Heart left ventricle (tissue), 13 donors: ENCODE measurements at regions not wholly inside any gene's neighbourhood (a gene's known extent, or its start where the extent isn't known, plus 50 kb on each side); places are given as distances from the start of the nearest gene placed in this dataset.

Source experiments
- POLR2A ChIP-seq, 2 donors: fragments of 450-650 bp; IDR thresholded peaks; one replicate each; pipeline ENCODE4 v1.6.1; 2017; ENCODE audit warnings: antibody characterized with exemption in 2 of 2, mild to moderate bottlenecking in 2 of 2, moderate library complexity in 2 of 2
- TF ChIP-seq, protein P1 (sequence below), 12 donors: fragments of 200-600 bp; sonication (generic) in 4 of 12; IDR thresholded peaks; one replicate each; pipeline versions ENCODE4 v1.5.0 to v1.8.0; 2018 to 2022; ENCODE audit warnings: antibody characterized with exemption in 12 of 12, mild to moderate bottlenecking in 5 of 12
- donor health status: ischemic (EF 13 %, LVEDD 7.1; RV severe dilation, severe dysfunction).
- donor health status: DM: no; HTN: yes; CAD: no.
- donor health status: DM: no; HTN: no; CAD: no.
- donor health status: ischemic (EF 25% LVEDD 6.9; RV normal size, moderate dysfunction).
- donor health status: ischemic (EF 25% LVEDD 5.7; RV mildly dilated, moderate dysfunction).
- donor health status: ischemic (EF 35%, LVEDD 5.7; RV mildly dilated, moderate dysfunction).
- donor health status: nonischemic (EF 11% LVEDD 7.7; RV severe dilation, severe dysfunction).
- donor health status: DM: yes; HTN: yes; CAD: no.
- donor health status: PGD.
- donor health status: ischemic (EF 29% LVEDD 5.4; RV normal size, mild dysfunction).
- donor health status: nonischemic (EF 23%, LVEDD 6.1; RV moderate dilation, normal function).

DNA sequence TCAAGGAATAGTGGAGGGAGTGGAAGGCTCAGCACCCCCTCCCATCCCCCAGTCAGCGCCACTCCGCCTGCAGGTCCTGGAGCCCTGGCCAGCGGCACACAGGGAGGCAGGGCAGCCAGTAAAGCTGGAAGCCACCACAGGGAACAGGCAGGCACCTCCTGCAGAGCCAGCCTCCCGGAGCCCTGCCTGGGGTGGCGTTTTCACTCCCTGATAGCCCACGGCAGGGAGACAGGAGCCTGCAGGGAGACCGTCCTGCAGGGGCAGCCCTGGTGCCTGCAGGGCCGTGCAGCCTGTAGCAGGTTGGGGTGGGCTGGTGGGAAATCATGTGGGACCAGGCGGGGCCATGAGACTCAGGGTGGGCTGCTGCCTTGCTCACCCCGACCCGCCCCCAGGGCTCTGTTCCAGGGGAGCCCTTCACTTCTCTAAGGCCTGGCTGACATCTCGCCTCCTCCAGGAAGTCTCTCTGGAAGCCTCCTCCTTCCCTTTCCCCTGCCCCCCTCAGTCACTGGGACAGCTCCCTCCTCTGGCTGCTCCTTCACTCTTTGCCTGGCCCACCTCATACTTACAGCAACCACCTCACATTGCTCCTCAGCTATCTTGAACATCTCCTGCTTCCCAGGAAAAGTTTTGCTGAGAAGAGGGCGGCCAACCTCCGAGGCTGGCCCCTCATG is 221.0 kb downstream of the GLI2 start:
- TF ChIP-seq POLR2A (IDR thresholded peaks at IDR 0.05): no peak
- TF ChIP-seq, protein P1, sequence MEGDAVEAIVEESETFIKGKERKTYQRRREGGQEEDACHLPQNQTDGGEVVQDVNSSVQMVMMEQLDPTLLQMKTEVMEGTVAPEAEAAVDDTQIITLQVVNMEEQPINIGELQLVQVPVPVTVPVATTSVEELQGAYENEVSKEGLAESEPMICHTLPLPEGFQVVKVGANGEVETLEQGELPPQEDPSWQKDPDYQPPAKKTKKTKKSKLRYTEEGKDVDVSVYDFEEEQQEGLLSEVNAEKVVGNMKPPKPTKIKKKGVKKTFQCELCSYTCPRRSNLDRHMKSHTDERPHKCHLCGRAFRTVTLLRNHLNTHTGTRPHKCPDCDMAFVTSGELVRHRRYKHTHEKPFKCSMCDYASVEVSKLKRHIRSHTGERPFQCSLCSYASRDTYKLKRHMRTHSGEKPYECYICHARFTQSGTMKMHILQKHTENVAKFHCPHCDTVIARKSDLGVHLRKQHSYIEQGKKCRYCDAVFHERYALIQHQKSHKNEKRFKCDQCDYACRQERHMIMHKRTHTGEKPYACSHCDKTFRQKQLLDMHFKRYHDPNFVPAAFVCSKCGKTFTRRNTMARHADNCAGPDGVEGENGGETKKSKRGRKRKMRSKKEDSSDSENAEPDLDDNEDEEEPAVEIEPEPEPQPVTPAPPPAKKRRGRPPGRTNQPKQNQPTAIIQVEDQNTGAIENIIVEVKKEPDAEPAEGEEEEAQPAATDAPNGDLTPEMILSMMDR (IDR thresholded peaks at IDR 0.05): no peak
